ENCODE measurements at regions not wholly inside any gene's neighbourhood (a gene's known extent, or its start where the extent isn't known, plus 50 kb on each side); places are given as distances from the start of the nearest gene placed in this dataset.

- TF ChIP-seq SNAI2 (CRISPR knock-in tag; IDR thresholded peaks at IDR 0.05), result no peak
- TF ChIP-seq ARNTL (CRISPR knock-in tag; IDR thresholded peaks at IDR 0.05; ENCODE audit: borderline replicate concordance, low read depth), result no peak
These were observed 111.4 kb downstream of the SOX3 start for GRCh38 chrX:140393507-140393906.
